NOMO-1 (cell line): ENCODE measurements at regions not wholly inside any gene's neighbourhood (a gene's known extent, or its start where the extent isn't known, plus 50 kb on each side); places are given as distances from the start of the nearest gene placed in this dataset.
"Not testable (repeated sequence)": the region's sequence is repeated elsewhere in the genome, so short reads cannot be mapped to it uniquely, and the experiment has no call there.

ENCODE experiments used
- DNase-seq, 2 experiments: peaks; one replicate each; lab custom pipeline; 2025; ENCODE audit not compliant: unreplicated experiment in 2 of 2; lab: John Stamatoyannopoulos, UW

- peak; percentile 91 to 93 for DNase-seq
Observed at GRCh38 chr6:27132532-27133280, 114.8 kb upstream of the PRSS16 start.

- DNase-seq: peak; percentile 61 to 80
Observed at GRCh38 chr6:27133281-27134227, 113.9 kb upstream of the PRSS16 start.

GRCh38 chr6:27135087-27135657 is 112.3 kb upstream of the PRSS16 start:
- DNase-seq: peak in 1 of 2 experiments; percentile 33

GRCh38 chr6:27136077-27136644 is 111.3 kb upstream of the PRSS16 start:
- no peak for DNase-seq

GRCh38 chr6:27136978-27137814 is 110.3 kb upstream of the PRSS16 start:
- DNase-seq: peak in 1 of 2 experiments; percentile 59

- DNase-seq: no peak
Observed at GRCh38 chr6:27138406-27138805, 109.1 kb upstream of the PRSS16 start.

GRCh38 chr6:27138837-27139755 is 108.4 kb upstream of the PRSS16 start:
- DNase-seq: peak; percentile 71 to 84

- peak; percentile 42 to 53 for DNase-seq
Observed at GRCh38 chr6:27139756-27140579, 107.5 kb upstream of the PRSS16 start.

GRCh38 chr6:27140999-27141528 is 106.4 kb upstream of the PRSS16 start:
- no peak for DNase-seq

- DNase-seq: peak in 1 of 2 experiments; percentile 16
Observed at GRCh38 chr6:27141529-27142015, 105.9 kb upstream of the PRSS16 start.

- DNase-seq: not testable (repeated sequence)
Observed at GRCh38 chr6:27143020-27143388, 104.5 kb upstream of the PRSS16 start.

GRCh38 chr6:27143474-27144026 is 104.0 kb upstream of the PRSS16 start:
- DNase-seq: no peak

GRCh38 chr6:27144740-27145079 is 102.8 kb upstream of the PRSS16 start:
- no peak for DNase-seq

GRCh38 chr6:27145731-27146455 is 101.6 kb upstream of the PRSS16 start:
- peak; percentile 85 to 92 for DNase-seq

- not testable (repeated sequence) for DNase-seq
Observed at GRCh38 chr6:27146456-27146705, 101.1 kb upstream of the PRSS16 start.

GRCh38 chr6:27146706-27147505 is 100.6 kb upstream of the PRSS16 start:
- DNase-seq: peak; percentile 93 to 97
